PC-9 (cell line): ENCODE measurements at regions not wholly inside any gene's neighbourhood (a gene's known extent, or its start where the extent isn't known, plus 50 kb on each side); places are given as distances from the start of the nearest gene placed in this dataset.
A peak's percentile ranks its signal among the peaks of the same experiment; 100 is the strongest.

Source experiments
- BruUV-seq: library from RNA; stranded (reverse); fragments of 400-500 nt; replicated peaks from 2 replicates; lab custom pipeline; 2021; lab: Mats Ljungman, UMichigan
- CTCF ChIA-PET: fragments of 300-600 bp; sonication (Branson Sonifier 250); formaldehyde crosslinking; loops from one replicate; lab custom pipeline; 2022; ENCODE audit warnings: antibody characterized with exemption; lab: Charles Lee
- POLR2A ChIA-PET: fragments of 300-600 bp; sonication (Branson Sonifier 250); formaldehyde crosslinking; loops from one replicate; lab custom pipeline; 2022; ENCODE audit warnings: antibody characterized with exemption; ENCODE audit not compliant: unreplicated experiment; lab: Charles Lee
- DNase-seq, 2 experiments: peaks; one replicate each; pipeline versions ENCODE4 v3.0.0 to v3.0.0-alpha.2; 2015 to 2022; ENCODE audit warnings: mixed read lengths in 1 of 2
- H2AFZ ChIP-seq: fragments of 200-600 bp; sonication (generic); 2 replicates; pipeline ENCODE4 v1.8.1; 2017; ENCODE audit warnings: antibody characterized with exemption
- H3F3A ChIP-seq: fragments of 200-600 bp; sonication (generic); 2 replicates; pipeline ENCODE4 v1.8.1; 2017; ENCODE audit warnings: antibody characterized with exemption, mild to moderate bottlenecking, low read depth; ENCODE audit not compliant: insufficient read depth
- H3K27ac ChIP-seq: fragments of 200-600 bp; sonication (generic); 2 replicates; pipeline ENCODE4 v1.6.1; 2016; ENCODE audit warnings: mixed run types
- H3K27me3 ChIP-seq: fragments of 200-600 bp; sonication (generic); 2 replicates; pipeline ENCODE4 v1.6.1; 2016; ENCODE audit warnings: low read depth, mixed run types; ENCODE audit not compliant: insufficient read depth
- H3K36me3 ChIP-seq: fragments of 200-600 bp; sonication (generic); 2 replicates; pipeline ENCODE4 v1.6.1; 2016; ENCODE audit warnings: low read depth, mixed run types
- H3K4me1 ChIP-seq: fragments of 200-600 bp; sonication (generic); replicated peaks from 2 replicates; pipeline ENCODE4 v1.6.1; 2016; ENCODE audit warnings: mixed run types; ENCODE audit not compliant: insufficient read depth
- H3K4me2 ChIP-seq: fragments of 200-600 bp; sonication (generic); 2 replicates; pipeline ENCODE4 v1.6.1; 2017; ENCODE audit warnings: mixed run types
- H3K4me3 ChIP-seq: fragments of 200-600 bp; sonication (generic); 2 replicates; pipeline ENCODE4 v1.6.1; 2016; ENCODE audit warnings: mixed run types
- H3K79me2 ChIP-seq: fragments of 200-600 bp; sonication (generic); 2 replicates; pipeline ENCODE4 v1.6.1; 2017; ENCODE audit warnings: low read depth, mixed run types
- H3K9me2 ChIP-seq: fragments of 200-600 bp; sonication (generic); 2 replicates; pipeline ENCODE4 v1.8.1; 2017; ENCODE audit warnings: mild to moderate bottlenecking; ENCODE audit not compliant: insufficient read depth
- H3K9me3 ChIP-seq: fragments of 200-600 bp; sonication (generic); 2 replicates; pipeline ENCODE4 v1.8.1; 2016; ENCODE audit warnings: low read depth; ENCODE audit not compliant: insufficient read depth
- H4K20me1 ChIP-seq: fragments of 200-600 bp; sonication (generic); 2 replicates; pipeline ENCODE4 v1.8.1; 2017; ENCODE audit not compliant: insufficient read depth
- CTCF ChIP-seq: fragments of 200-600 bp; sonication (generic); conservative IDR thresholded peaks from 2 replicates; pipeline ENCODE4 v1.6.1; 2017; ENCODE audit warnings: mixed run types, antibody characterized with exemption, mild to moderate bottlenecking, moderate library complexity
- EZH2 ChIP-seq: fragments of 200-600 bp; sonication (generic); IDR thresholded peaks from 2 replicates; pipeline ENCODE4 v1.8.0; 2017; ENCODE audit warnings: antibody characterized with exemption, low read depth
- intact Hi-C: fragments of 100-400 bp; cut with micrococcal nuclease; formaldehyde crosslinking; loops from one replicate; pipeline ENCODE4 v1.10.0; 2022; ENCODE audit not compliant: unreplicated experiment

DNA sequence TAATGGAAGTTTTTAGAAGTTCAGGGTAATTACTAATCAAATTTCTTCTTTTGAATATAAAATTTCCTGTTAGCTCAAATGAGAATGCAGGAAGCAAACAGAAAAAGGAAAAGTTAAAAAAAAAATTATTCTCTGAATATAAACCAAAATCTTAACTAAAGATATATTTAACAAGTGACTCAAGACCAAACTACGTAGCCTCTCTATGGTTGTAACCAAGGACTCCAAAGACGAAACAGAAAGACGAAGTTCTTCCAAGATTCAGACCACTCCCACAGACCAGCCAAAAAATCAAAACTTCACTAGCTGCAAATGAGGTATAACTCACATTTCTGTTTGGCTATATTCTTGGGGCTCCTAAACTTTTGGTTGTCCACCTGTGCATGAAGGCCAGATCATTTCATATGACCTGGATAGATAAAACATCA lies 846.5 kb upstream of the ALCAM start:
- Histone ChIP-seq H3K27ac (no peak overlapping the region), H3K4me2 (no peak overlapping the region), H3K79me2 (no peaks in the 10 kb centered on the region), H3F3A (no peaks in the 10 kb centered on the region), H3K27me3 (no peaks in the 10 kb centered on the region), H4K20me1 (no peaks in the 10 kb centered on the region), H3K9me2 (no peaks in the 10 kb centered on the region), H2AFZ (peak overlapping the region; percentile 6; the same call in 1 of the 2 replicates), H3K4me1 (no peaks in the 10 kb centered on the region), H3K9me3 (no peaks in the 10 kb centered on the region), H3K36me3 (no peaks in the 10 kb centered on the region), H3K4me3 (no peak overlapping the region)
- CTCF ChIA-PET = no interaction called here
- TF ChIP-seq CTCF (no peak), EZH2 (no peak)
- POLR2A ChIA-PET = interaction anchor here (0.5 to 0.6 kb wide), 2 partner anchors 16 to 1751 kb away, joined by 3 to 4 read pairs; no protein-coding TSS in a partner anchor
- intact Hi-C loops = no loop called here
- no peak for DNase-seq
- no TSS peak for BruUV-seq

DNA sequence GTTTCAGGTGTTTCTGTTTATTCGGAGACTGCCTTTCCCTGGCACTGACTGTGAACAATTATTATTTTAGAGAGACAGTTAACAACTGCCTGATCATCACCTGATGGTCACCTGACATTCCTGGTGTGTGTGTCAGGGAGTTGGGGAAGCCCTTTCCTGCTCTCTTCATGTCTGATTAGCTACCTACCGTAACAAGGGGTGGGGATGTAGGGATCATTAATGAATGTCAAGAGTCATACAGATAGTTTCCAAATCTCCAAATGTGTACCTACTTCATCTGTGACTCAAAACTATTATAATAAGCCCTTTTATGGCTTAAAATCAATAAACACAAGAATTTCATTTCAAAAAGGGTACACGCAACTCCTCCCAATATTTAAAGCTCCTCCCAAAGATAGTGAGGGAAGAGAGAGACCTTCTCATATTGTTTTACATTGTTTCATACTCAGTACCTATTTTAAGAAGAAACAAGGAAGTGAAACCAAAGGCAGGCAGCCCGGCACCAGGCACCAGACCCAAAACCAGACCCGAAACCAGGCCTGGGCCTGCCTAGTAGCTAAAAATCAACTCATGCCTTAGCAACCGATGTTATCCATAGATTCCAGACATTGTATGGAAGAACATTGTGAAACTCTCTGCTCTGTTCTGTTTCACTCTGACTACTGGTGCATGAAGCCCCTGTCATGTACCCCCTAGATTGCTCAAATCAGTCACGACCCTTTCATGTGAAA lies 844.9 kb upstream of the ALCAM start:
- TF ChIP-seq CTCF (no peak), EZH2 (no peak)
- H2AFZ ChIP-seq = peak overlapping the region; percentile 25; the same call in 1 of the 2 replicates
- H4K20me1 ChIP-seq = no peaks in the 10 kb centered on the region

DNA sequence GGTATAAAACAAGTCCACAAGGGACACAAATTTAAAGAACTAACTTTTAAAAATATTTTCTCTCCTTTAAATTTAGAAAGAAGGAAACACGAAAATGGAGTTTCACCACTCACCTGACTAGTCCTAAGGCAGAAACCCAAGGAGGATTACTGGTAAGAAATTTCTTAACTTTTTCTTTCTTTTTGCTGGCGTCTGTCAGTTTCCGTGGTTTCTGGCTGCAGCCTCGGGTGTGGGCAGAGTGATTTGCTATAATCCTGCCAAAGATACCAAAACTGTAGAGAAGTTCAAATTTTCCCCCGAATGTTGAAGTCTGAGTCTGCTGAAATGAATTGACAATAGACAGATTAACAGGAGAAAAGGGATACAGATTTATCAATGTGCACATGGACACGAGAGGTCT lies 843.6 kb upstream of the ALCAM start:
- intact Hi-C loops = no loop called here
- no peak overlapping the region for H3K27ac ChIP-seq
- CTCF ChIA-PET = no interaction called here
- no peaks in the 10 kb centered on the region for H4K20me1 ChIP-seq
- TF ChIP-seq CTCF (no peak), EZH2 (no peak)
- POLR2A ChIA-PET = no interaction called here
- no peak overlapping the region for H3K4me3 ChIP-seq
- H3K9me3 ChIP-seq = no peaks in the 10 kb centered on the region
- BruUV-seq = no TSS peak
- no peaks in the 10 kb centered on the region for H3K4me1 ChIP-seq
- peak overlapping the region; percentile 50 for H2AFZ ChIP-seq
- no peaks in the 10 kb centered on the region for H3K36me3 ChIP-seq
- no peaks in the 10 kb centered on the region for H3K79me2 ChIP-seq
- no peaks in the 10 kb centered on the region for H3K27me3 ChIP-seq
- no peaks in the 10 kb centered on the region for H3F3A ChIP-seq
- no peak for DNase-seq
- no peak overlapping the region for H3K4me2 ChIP-seq
- H3K9me2 ChIP-seq = no peaks in the 10 kb centered on the region

More for the DNA sequence above, 844.9 kb upstream of the ALCAM start:
- Histone ChIP-seq H3K79me2 (no peaks in the 10 kb centered on the region), H3K9me3 (no peaks in the 10 kb centered on the region), H3K9me2 (no peaks in the 10 kb centered on the region), H3K4me1 (no peaks in the 10 kb centered on the region), H3K27ac (no peak overlapping the region), H3F3A (no peaks in the 10 kb centered on the region), H3K27me3 (no peaks in the 10 kb centered on the region), H3K4me2 (no peak overlapping the region), H3K4me3 (no peak overlapping the region), H3K36me3 (no peaks in the 10 kb centered on the region)
- no peak for DNase-seq
- intact Hi-C loops = no loop called here
- ChIA-PET POLR2A (no interaction called here), CTCF (no interaction called here)
- no TSS peak for BruUV-seq
